ENCODE measurements at regions not wholly inside any gene's neighbourhood (a gene's known extent, or its start where the extent isn't known, plus 50 kb on each side); places are given as distances from the start of the nearest gene placed in this dataset.

GRCh38 chr2:19800796-19801195 lies 101.0 kb downstream of the TTC32 start:
- Histone ChIP-seq H3K9me3 (replicated peaks; ENCODE audit: insufficient read depth, low read length) (no peaks in the 10 kb centered on the region), H3F3A (ENCODE audit: insufficient read depth, low read length) (no peaks in the 10 kb centered on the region), H3K36me3 (replicated peaks; ENCODE audit: insufficient read depth, low read length) (no peaks in the 10 kb centered on the region), H4K20me1 (ENCODE audit: insufficient read depth, low read length) (no peaks in the 10 kb centered on the region), H3K4me2 (ENCODE audit: low read depth, low read length) (no peak overlapping the region), H3K79me2 (ENCODE audit: low read length) (no peaks in the 10 kb centered on the region), H3K9ac (ENCODE audit: low read length) (no peak overlapping the region), H2AFZ (ENCODE audit: low read length) (no peak overlapping the region), H3K4me1 (ENCODE audit: low read length) (no peaks in the 10 kb centered on the region), H3K27ac (ENCODE audit: low read length) (no peak overlapping the region), H3K4me3 (ENCODE audit: low read length) (no peak overlapping the region), H3K27me3 (replicated peaks; ENCODE audit: insufficient read depth, low read length) (no peaks in the 10 kb centered on the region), H3K9me2 (replicated peaks; ENCODE audit: insufficient read depth, low read length) (no peaks in the 10 kb centered on the region)
- TF ChIP-seq CTCF (IDR thresholded peaks at IDR 0.05; ENCODE audit: low read length) = no peak
- TF ChIP-seq EZH2 (optimal IDR thresholded peaks at IDR 0.05; ENCODE audit: low read depth, low read length) = no peak
- TF ChIP-seq EZH2phosphoT487 (IDR thresholded peaks at IDR 0.05; ENCODE audit: low read length) = no peak
- no peak for DNase-seq

GRCh38 chr2:19799881-19800780 lies 101.7 kb downstream of the TTC32 start:
- no peak overlapping the region for H3K9ac ChIP-seq (ENCODE audit: low read length)
- H3F3A ChIP-seq (ENCODE audit: insufficient read depth, low read length) = no peaks in the 10 kb centered on the region
- H3K4me2 ChIP-seq (ENCODE audit: low read depth, low read length) = no peak overlapping the region
- no peaks in the 10 kb centered on the region for H4K20me1 ChIP-seq (ENCODE audit: insufficient read depth, low read length)
- no peak for DNase-seq
- no peaks in the 10 kb centered on the region for H3K36me3 ChIP-seq (replicated peaks; ENCODE audit: insufficient read depth, low read length)
- no peak overlapping the region for H3K27ac ChIP-seq (ENCODE audit: low read length)
- H3K9me3 ChIP-seq (replicated peaks; ENCODE audit: insufficient read depth, low read length) = no peaks in the 10 kb centered on the region
- H2AFZ ChIP-seq (ENCODE audit: low read length) = no peak overlapping the region
- H3K4me3 ChIP-seq (ENCODE audit: low read length) = no peak overlapping the region
- no peak for TF ChIP-seq EZH2phosphoT487 (IDR thresholded peaks at IDR 0.05; ENCODE audit: low read length)
- no peak for TF ChIP-seq CTCF (IDR thresholded peaks at IDR 0.05; ENCODE audit: low read length)
- no peak for TF ChIP-seq EZH2 (optimal IDR thresholded peaks at IDR 0.05; ENCODE audit: low read depth, low read length)
- no peaks in the 10 kb centered on the region for H3K79me2 ChIP-seq (ENCODE audit: low read length)
- H3K27me3 ChIP-seq (replicated peaks; ENCODE audit: insufficient read depth, low read length) = no peaks in the 10 kb centered on the region
- no peaks in the 10 kb centered on the region for H3K9me2 ChIP-seq (replicated peaks; ENCODE audit: insufficient read depth, low read length)
- H3K4me1 ChIP-seq (ENCODE audit: low read length) = no peaks in the 10 kb centered on the region

DNA sequence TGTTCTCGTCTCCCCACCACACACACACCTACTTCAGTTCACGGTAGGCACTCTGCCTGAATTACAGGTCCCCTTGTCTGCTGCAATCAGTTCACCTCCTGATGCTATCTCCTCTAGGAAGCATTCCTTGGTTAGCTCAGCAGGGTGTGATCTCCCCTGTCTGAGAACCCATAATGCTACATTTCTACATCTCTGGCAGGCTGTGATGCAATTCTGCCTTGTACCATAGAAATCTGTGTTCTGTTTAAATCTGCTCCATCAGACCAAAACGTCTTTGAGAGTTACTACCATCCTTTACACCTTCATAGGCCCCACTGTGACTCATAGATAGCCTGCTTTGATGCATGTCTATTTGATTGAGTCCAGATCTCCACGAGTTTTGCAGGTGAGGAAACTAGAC lies 103.9 kb downstream of the TTC32 start:
- Histone ChIP-seq H3K36me3 (replicated peaks; ENCODE audit: insufficient read depth, low read length) (no peaks in the 10 kb centered on the region), H3K27me3 (replicated peaks; ENCODE audit: insufficient read depth, low read length) (no peaks in the 10 kb centered on the region), H3K9me2 (replicated peaks; ENCODE audit: insufficient read depth, low read length) (no peaks in the 10 kb centered on the region), H4K20me1 (ENCODE audit: insufficient read depth, low read length) (no peaks in the 10 kb centered on the region), H3K9ac (ENCODE audit: low read length) (no peak overlapping the region), H3K27ac (ENCODE audit: low read length) (no peak overlapping the region), H2AFZ (ENCODE audit: low read length) (no peak overlapping the region), H3K4me3 (ENCODE audit: low read length) (no peak overlapping the region), H3K79me2 (ENCODE audit: low read length) (no peaks in the 10 kb centered on the region), H3K9me3 (replicated peaks; ENCODE audit: insufficient read depth, low read length) (no peaks in the 10 kb centered on the region), H3K4me1 (ENCODE audit: low read length) (no peaks in the 10 kb centered on the region), H3F3A (ENCODE audit: insufficient read depth, low read length) (no peaks in the 10 kb centered on the region), H3K4me2 (ENCODE audit: low read depth, low read length) (no peak overlapping the region)
- TF ChIP-seq CTCF (IDR thresholded peaks at IDR 0.05; ENCODE audit: low read length) (no peak), EZH2phosphoT487 (IDR thresholded peaks at IDR 0.05; ENCODE audit: low read length) (no peak), EZH2 (optimal IDR thresholded peaks at IDR 0.05; ENCODE audit: low read depth, low read length) (no peak)
- DNase-seq = no peak

Data from MM.1S (cell line).